ENCODE measurements at regions not wholly inside any gene's neighbourhood (a gene's known extent, or its start where the extent isn't known, plus 50 kb on each side); places are given as distances from the start of the nearest gene placed in this dataset.

DNA sequence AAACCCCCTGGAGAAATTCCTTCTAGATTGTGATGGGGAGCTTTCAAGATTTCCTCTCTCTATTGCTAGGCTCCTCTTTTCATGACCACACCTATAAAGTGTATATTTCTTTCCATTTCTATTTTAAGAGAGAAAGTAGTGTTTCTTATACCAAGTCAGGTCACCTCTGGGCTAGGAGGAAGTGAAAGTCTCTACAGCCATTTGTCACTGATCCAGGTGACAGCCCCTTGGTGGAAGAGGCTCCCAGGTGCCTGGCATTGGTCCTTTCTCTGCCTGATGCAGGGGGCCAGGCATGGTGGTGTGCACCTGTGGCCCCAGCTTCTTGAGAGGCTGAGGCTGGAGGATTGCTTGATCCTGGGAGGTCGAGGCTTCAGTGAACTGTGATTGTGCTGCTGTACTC, 64.7 kb downstream of the DHCR7 start:
- Histone ChIP-seq H3K36me3 (no peaks in the 10 kb centered on the region), H3K27me3 (no peaks in the 10 kb centered on the region), H3K4me1 (no peaks in the 10 kb centered on the region), H3K4me3 (no peak overlapping the region), H3K9me3 (no peaks in the 10 kb centered on the region), H3K27ac (no peak overlapping the region)
- DNase-seq (no peak), ATAC-seq (no peak), FAIRE-seq (no peak)
- intact Hi-C loops (cut with DNase I), result no loop called here
- TF ChIP-seq, protein P1, sequence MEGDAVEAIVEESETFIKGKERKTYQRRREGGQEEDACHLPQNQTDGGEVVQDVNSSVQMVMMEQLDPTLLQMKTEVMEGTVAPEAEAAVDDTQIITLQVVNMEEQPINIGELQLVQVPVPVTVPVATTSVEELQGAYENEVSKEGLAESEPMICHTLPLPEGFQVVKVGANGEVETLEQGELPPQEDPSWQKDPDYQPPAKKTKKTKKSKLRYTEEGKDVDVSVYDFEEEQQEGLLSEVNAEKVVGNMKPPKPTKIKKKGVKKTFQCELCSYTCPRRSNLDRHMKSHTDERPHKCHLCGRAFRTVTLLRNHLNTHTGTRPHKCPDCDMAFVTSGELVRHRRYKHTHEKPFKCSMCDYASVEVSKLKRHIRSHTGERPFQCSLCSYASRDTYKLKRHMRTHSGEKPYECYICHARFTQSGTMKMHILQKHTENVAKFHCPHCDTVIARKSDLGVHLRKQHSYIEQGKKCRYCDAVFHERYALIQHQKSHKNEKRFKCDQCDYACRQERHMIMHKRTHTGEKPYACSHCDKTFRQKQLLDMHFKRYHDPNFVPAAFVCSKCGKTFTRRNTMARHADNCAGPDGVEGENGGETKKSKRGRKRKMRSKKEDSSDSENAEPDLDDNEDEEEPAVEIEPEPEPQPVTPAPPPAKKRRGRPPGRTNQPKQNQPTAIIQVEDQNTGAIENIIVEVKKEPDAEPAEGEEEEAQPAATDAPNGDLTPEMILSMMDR (IDR thresholded peaks at IDR 0.05), result no peak
- WGBS, 2 donors, result 73 to 93% methylated on average over 1 of the region's 1 CpG

DNA sequence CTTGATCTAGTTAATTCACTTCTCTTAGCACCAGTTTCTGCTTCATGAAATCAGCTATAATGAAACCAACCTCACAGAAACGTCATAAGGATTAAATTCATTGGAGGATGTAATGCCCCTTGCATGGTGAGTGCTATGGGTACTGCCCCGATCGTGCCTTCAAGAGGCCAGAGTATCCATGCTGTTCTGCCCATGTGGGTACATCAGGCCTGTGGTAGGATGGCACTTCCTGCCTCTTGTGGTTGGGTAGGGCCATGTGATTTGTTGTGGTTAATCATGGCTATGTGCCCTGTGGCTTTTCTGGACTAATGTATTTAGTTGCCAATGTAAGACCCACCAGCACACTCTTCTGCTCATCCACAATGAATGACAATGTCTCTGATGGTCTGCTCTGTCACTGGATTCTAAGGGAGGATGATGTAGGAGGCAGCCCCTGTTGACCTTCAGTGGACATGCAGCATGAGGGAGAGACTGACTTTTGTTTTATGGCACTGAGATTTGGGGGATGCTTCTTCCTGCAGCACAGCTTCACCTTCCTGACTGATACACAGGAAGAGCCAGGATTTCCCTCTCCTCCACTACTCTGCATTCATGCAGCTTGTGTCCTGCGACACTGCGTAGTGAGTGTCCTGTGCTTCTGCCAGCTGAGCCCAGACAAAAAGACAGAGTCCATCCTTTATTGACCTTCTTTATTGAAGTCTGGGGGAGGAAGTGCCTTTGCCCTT, 66.2 kb downstream of the DHCR7 start:
- Histone ChIP-seq H3K27ac (no peak overlapping the region), H3K4me3 (no peak overlapping the region), H3K9me3 (no peaks in the 10 kb centered on the region), H3K36me3 (no peaks in the 10 kb centered on the region), H3K4me1 (no peaks in the 10 kb centered on the region), H3K27me3 (no peaks in the 10 kb centered on the region)
- TF ChIP-seq, protein P1 (IDR thresholded peaks at IDR 0.05), result no peak
- intact Hi-C loops (cut with DNase I), result no loop called here
- FAIRE-seq, result no peak
- no peak for ATAC-seq
- WGBS, 2 donors, result 79 to 83% methylated on average over 5 of the region's 5 CpGs
- no peak for DNase-seq

DNA sequence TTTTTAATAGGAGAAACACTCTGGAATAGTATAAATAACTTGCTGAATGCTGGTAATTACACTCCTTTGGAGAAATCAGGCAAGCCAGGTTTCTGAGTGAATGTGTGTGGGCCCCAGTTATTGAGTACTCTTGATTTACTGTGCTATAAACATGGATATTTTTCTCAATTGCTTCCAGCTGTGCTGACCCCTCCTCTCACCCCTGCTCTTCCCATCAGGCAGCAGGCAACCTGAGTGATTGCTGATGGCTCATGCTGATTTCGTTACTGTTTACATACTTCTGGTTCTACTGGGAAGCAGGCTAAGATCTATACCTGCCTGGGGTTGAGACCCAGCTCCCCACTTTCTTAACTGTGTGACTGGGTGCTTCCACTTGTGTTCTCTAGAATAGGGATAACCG, 68.5 kb downstream of the DHCR7 start:
- WGBS, 2 donors, result 63 to 64% methylated on average over 2 of the region's 2 CpGs
- DNase-seq (no peak), FAIRE-seq (no peak), ATAC-seq (no peak)
- no peak overlapping the region for H3K4me3 ChIP-seq
- TF ChIP-seq, protein P1 (IDR thresholded peaks at IDR 0.05), result no peak
- H3K4me1 ChIP-seq, result no peaks in the 10 kb centered on the region
- no peak overlapping the region for H3K27ac ChIP-seq
- H3K36me3 ChIP-seq, result no peaks in the 10 kb centered on the region
- H3K9me3 ChIP-seq, result no peaks in the 10 kb centered on the region
- intact Hi-C loops (cut with DNase I), result no loop called here
- no peaks in the 10 kb centered on the region for H3K27me3 ChIP-seq

DNA sequence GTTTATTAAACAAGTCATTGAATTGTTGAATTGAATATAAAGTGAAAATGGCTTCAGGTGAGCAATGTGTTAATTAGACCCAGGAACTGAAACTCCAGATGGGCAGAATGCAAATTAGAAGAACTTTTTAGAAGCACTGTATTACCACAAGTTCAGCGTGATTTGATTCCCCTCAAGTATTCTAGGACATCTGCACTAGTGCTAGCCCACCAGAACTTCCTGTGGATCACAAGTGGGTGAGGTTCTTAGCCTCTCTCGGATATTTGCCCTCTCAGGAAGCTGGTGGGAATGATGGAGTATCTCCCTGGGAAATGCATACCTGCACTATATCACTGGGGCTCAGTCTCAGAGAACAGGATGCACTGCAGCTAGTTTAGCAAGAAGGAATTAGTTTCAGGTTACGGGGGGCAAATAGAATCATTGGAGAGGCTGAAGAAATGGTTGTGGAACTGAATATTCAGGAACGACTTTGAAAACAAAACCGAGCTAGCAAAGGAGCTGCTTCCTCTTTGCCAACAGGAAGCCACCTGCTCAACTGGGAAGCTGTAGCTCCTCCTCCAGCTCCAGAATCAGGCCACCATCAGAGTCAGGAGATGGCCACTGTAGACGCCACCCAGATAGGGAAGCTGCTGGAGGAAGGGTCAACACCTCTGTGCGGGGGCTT, 74.3 kb downstream of the DHCR7 start:
- no peaks in the 10 kb centered on the region for H3K9me3 ChIP-seq
- H3K4me1 ChIP-seq, result no peaks in the 10 kb centered on the region
- no peak for FAIRE-seq
- no peak for DNase-seq
- ATAC-seq, result no peak
- no peaks in the 10 kb centered on the region for H3K27me3 ChIP-seq
- WGBS, 2 donors, result 57 to 62% methylated on average over 7 of the region's 7 CpGs
- no peaks in the 10 kb centered on the region for H3K36me3 ChIP-seq
- H3K27ac ChIP-seq, result no peak overlapping the region
- TF ChIP-seq, protein P1 (IDR thresholded peaks at IDR 0.05), result no peak
- H3K4me3 ChIP-seq, result no peak overlapping the region
- intact Hi-C loops (cut with DNase I), result no loop called here
